T-helper 1 cell treated with Interleukin-12 subunit alpha and Interleukin-12 subunit beta and Interleukin-4 antibody, amounts not matched to agents 30 ng/mL and 1 ng/mL, for 36 hours (primary cell): ENCODE measurements at regions not wholly inside any gene's neighbourhood (a gene's known extent, or its start where the extent isn't known, plus 50 kb on each side); places are given as distances from the start of the nearest gene placed in this dataset.

ENCODE experiments used
- intact Hi-C: fragments of 100-400 bp; cut with micrococcal nuclease; formaldehyde crosslinking; loops from one replicate; pipeline ENCODE4 v1.15.1; 2024

DNA sequence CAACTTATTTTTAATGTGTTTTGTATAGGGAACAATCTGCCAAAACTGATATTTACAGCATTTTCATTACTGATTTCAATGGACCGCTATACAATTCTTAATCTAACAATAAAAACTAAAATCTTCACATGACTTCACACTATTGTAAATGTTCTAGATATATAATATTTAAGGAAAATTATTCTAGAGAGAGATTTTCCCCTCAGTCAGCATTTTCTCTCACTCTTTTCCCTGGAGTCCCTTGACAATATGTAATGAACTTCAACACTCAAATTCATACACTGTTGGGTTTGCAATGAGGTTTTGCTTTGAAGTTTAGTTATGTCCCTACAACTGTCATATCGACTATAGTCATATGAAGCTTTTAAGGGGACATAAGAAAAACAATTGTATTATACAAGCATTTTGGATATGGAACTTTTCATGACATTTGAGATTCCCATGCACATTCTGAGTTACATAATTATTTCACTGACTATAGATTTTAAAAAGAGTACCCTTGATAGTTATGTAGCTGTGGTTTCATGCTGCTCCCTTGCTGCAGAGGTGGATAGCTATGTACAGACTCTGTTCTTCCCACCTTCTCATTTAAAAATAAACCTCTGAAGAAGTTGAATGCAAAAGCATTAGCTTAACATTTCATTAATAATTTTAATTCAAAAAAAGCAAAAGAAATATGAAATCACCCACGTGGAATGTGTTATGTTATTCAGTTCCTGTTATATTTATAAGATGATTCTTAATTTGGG, 338.5 kb downstream of the AKAIN1 start:
- intact Hi-C loops = loop anchor here (10.0 kb wide), 1 partner anchor 64 kb away; no protein-coding TSS in a partner anchor

DNA sequence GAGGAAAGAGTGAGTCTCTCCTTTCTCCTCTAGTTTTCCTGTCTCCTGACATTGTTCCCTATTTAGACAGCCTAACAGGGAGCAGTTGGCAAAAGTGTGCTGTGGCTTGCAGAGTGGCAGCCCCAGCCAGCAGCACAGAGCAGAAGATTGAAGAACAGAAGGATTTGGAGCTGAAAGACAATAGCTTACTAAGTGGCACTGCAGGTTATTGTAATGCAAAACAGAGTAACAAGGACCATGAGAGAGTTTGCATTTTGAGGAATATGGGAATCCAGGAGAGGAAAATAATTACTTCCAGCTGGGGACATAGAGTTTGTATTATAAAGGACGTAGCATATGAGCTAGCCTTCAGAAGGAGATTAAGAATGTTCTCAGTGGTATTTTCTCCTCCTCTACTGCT, 342.4 kb downstream of the AKAIN1 start:
- intact Hi-C loops = loop anchor here (10.0 kb wide), 1 partner anchor 60 kb away; no protein-coding TSS in a partner anchor

DNA sequence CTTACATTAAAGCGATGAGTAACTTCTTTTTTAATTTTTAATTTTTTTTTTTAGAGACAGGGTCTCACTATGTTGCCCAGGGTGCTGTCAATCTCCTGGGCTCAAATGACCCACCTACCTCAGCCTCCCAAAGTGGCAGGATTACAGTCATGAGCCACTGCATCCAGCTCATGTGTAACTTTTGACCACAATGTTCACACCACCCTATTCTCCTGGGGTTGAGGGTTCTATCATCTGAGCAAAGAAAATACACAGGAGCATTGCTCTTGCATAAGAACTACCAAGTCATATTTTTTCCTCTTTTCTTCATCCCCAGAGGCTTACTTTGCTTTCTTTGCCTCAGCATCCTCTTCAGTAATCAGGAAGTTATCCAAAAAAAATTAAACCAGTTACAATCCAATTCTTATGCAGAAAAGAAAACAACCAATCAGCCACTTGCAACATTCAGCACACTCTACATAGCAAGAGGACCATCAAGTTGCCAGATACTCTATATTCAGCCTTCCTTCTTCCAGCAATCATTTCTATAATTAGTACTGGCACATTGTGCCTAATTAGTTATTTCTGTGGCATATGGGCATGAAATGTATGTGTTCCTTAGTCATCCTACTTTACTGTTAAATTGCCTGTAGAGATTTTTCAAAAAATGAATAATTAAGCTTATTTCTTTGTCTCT, 345.6 kb downstream of the AKAIN1 start:
- intact Hi-C loops = loop anchor here (10.0 kb wide), 1 partner anchor 57 kb away; no protein-coding TSS in a partner anchor

DNA sequence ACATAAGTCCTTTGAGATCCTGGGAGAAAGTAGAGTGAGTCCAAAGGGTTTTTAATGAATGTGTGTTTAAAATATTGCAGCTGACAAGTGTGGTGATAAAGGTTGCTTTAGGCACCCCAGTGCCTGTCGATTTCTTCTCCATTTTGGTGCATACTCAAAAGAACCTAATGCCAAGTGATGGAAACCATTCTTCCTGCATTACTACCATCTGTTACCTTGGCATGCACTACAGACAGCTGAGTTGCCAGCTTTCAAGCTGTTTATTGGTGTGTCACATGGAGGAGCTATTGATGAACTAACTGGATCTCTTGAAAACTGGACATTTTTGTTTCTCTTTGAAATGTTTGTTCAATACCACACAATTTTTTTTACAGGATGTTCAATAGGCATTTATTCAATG, 350.0 kb downstream of the AKAIN1 start:
- intact Hi-C loops = no loop called here

DNA sequence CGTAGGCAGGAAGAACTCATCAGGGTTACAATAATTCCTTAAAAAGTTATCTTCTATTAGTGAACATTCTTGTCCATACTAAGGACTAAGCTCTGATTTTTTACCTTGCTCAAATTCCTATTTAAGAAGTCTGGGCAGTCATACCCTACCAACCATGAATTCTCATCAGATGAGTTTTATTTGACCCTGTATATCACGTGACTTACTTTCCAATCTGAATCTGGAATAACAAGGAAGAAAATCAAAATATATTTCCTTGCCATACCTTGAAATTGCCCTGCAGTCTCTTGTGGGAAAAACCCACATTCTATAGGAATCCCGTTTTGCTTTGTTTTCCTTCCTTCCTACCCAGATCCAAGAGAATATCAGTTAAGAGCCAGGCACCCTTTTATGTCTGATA, 352.7 kb downstream of the AKAIN1 start:
- intact Hi-C loops = no loop called here

DNA sequence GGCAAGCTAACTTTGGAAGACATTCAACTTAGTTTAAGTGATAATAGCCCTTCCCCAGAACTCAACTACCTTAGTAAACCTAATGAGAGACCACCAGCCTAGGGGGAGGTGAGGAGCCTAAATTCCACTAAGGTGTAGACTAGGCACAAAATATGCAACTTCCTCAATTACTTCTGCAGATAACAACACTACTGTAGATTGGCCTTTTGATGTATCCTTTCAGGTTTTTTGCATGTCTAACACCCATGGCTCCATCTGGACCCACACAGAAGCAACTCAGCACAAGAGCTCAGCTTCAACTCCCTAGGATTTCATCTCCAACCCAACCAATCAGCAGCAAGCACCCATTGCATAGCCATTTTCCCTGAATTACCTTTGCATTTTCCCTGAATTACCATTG, 353.3 kb downstream of the AKAIN1 start:
- intact Hi-C loops = no loop called here

DNA sequence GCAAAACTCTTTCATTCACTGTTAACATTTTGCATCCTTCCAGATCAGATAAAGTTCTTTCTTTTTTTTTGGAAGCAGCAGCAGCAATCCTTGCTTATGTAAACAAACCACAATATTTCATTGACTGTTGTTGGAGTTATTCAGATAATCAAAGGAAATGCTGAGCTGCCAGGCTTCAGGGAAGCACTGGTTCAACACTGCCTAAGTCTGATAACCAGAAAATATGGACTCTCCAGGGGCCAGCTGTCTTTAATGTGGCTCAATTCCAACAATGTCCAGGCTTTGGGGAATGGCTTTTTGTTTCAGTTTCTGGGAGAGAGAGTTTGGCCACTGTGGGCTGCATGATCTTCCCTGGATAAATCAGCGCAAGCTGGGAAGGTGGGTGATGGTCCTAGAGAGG, 354.3 kb downstream of the AKAIN1 start:
- intact Hi-C loops = no loop called here

DNA sequence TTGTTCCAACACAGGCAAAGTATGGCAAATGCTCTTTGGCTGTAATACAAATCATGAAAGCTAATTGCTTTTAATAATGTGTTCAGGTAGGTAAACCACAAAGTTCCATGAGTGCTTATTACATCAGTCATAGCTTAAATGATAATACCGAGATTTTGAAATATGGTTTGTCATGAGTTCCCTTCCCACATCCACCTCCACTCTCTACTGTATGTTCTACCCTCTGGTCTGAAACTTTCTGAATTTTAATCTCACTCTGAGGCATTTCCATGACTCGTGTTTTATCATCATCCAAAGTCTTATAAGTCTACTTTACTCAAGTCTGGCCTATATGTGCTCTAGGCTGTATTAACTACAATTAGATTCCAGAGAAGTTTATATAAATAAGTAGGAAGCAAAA, 354.8 kb downstream of the AKAIN1 start:
- intact Hi-C loops = no loop called here

DNA sequence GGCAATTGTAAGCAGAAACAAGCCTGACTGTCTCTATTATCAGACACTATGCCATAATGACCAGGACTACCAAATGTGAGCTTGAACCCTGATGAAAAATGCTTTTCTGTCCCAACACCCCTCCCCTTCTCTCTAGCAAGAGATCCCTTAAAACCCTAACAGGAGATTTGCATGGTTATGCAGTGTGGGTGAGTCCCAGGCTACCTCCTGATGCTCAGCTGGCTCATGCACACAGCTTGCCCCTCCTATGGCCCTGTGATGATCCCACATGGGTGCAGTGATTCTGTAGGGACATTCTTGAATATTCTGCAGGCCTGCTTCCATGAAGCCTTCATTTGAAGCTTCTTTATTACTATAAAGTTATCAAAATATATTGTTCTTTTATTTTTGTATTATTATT, 357.4 kb downstream of the AKAIN1 start:
- intact Hi-C loops = no loop called here

DNA sequence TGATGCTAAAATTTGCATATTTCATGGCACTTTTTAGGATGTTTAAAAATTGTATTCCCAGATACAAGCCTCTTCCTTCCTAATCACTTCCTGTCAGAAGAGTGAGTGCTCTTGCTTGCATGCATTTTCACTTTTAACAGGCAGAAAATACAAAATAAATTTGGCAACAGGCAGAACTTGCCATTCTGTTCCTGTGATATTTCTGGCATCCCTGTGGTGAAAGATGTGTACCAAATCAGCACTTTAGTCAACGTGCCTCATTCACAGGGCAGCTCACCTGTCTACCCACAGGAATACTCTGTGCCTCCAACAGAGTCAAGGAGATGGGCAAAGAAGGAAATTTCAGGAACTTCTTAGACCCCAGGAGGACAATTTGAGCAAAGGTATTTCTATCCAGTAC, 360.9 kb downstream of the AKAIN1 start:
- intact Hi-C loops = no loop called here

DNA sequence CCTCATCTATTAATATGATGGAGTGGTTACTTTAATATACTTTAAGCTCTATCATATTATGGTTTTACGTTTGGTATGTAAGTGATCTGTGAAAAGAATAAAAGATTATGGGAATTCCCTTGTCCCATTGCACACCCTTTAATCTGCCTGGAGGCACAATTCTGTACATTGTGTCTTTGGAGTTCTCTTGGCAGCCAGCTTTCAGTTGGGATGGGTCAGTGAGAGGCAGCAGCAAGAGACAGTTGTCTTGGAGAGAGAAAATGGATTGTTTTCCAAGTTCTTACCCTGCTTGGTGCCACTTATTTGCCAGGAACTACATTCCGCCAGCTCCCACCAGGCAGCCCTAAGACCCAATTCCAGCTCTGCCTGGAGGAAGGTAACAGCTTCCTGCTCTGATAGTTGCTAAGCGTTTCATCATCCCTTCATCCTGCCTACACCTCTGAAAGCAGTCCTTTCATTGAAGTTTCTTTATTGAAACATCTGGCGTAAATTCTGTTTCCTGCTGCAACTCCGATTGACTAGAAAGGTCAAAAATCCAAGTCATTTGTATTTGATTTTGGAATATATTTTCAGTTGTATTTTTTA, 365.2 kb downstream of the AKAIN1 start:
- intact Hi-C loops = no loop called here

DNA sequence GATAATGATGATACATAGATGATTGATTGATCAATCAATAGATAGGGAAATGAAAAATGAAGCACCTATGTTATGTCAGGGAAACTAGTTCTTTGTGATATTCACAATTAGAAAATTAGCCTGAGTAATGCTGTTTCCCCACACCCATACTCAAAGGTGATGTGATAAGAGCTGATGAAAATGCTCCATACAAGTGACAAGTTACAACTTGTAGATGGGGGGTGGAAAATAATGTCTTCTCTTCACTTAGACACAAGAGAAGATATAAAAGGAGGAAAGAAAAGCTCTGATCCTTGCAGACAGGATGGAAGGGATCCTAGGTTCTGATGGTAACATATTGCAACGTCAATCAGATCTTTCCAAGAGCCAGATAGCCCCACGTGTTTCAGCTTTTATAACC, 365.9 kb downstream of the AKAIN1 start:
- intact Hi-C loops = no loop called here

DNA sequence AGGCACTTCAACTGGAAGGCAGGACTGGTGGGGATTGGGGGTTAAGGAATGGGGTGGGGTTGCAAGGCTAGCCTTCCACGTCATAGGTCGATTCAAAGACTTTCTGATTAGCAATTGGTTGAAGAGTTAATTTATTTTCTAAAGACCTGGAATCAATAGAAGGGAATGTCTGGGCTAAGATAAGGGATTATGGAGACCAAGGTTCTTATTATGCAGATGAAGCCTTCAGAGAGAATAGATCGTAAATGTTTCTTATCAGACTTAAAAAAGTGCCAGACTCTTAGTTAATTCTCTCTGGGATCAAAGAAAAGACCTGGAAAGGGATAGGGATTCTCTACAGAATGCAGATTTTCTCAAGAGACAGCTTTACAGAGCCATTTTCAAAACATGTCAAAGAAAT, 368.0 kb upstream of the DLGAP1 start:
- intact Hi-C loops = no loop called here

DNA sequence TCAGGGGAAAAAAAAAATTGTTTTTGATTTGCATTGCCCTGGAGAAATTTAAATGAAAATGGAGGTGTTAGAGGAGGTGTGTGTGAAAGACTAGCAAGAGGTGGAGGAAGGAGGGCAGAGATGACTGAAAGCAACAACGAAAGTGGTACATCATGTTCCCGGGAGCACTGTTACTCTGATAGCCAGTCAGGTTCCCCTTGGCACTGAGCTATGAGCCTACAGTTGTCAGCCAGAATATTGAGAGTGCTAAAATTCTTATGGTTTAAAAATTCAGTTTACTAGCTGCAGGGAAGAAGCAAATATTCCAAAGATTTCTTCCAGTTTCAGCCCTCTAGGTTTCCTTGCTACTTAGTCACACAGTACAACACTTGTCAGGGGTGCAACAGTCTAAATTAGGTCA, 366.7 kb upstream of the DLGAP1 start:
- intact Hi-C loops = no loop called here

DNA sequence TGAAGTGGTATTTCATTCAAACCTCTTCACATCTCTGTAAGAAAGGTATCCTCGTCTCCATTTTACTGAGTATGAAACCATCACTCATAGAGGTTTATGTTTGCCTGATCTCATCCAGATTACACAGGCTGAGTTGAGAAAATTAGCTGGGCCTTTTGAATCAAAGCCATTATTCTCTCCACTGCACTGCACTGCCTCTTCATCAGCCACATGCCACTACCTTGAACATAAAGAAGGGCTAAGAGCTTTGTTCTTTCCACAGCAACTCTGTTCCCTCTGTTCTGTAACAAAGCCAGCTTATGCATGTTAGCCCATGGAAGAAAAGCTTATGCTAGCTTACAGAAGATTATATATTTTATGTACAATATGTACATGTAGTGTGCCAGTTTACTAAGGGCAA, 362.6 kb upstream of the DLGAP1 start:
- intact Hi-C loops = no loop called here

DNA sequence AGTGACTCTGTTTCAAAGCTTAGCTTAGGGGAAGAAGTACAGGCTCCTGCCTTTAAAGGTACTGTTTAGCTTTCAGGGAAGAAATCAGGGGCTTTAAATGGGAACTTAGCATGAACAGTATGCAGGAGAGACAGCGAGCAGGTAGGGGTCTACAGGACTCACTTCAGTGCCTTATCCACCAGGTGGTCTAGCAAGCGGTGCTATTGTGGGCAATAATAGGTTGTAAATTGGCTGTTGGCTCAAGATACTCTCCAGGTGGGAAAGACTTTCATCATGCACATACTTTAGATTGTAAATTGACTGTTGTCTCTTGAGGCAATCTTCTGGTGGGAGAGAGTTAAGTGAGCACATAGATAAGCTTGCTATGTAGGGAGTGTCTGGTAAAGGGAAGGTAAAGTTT, 358.6 kb upstream of the DLGAP1 start:
- intact Hi-C loops = no loop called here

DNA sequence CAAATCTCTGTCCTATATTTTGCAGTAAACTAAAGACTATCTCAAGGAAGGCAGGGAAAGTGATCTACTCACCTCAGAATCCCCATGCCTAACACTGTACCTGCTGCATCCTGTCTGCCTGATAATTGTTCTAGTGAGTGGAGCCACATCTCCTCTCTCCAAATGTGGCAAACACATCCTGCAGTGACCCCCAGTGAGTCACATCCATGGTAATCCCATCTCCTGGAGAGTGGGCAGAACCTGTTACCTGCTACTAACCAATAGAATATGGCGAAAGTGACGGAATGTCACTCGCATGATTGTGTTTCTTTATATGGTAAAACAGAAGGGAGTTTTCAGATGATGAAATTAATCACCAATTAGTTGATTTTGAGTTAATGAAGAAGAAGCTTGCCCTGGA, 353.8 kb upstream of the DLGAP1 start:
- intact Hi-C loops = no loop called here

DNA sequence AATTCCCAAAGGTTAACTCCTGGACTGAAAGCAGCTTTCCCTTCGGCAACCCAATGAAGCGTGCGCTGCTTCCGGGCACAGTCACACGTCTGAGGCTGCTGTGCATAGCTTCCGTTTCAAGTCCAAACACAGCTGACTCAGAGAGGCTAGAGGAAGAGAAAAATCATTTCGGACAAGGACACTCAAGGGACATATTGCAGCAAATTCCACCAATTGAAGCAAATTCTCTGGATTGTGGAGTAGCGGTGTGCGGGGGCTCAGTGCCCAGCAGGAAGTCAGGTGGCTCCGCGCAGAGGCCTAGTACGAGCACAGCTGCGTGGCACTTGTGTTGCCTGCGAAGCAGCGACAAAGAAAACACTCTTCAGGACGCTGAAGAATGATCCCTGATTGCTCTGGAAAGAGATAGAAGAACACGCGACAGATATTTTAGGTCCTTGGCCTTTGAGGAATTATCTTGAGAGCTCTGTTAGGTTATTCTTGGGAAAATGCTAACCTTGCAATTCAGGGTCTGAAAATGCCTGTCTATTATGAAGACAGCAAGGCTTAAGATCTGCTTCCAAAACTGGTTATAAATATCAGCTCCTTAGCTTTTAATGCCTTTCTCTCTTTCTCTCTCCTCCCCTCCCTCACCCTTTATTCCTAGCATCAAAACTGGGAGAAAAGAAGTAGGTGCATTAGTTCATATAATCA, 352.6 kb upstream of the DLGAP1 start:
- intact Hi-C loops = no loop called here

DNA sequence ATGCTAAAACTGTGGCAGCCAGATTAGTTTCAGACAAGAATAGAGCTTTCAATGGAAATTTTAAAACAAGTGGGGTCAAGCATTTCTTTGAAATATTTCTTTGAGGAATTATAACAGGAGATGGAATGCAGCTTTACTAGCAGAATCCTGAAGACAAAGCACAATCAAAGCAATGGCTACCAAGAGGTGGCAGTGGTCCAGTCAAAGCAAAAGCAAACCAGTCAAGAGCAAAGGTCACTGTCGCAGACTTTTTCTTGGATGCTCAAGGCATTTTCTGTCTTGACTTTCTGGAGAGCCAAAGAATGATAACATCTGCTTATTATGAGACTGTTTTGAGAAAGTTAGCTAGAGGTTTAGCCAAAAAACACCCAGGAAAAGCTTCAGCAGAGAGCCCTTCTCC, 351.2 kb upstream of the DLGAP1 start:
- intact Hi-C loops = no loop called here

DNA sequence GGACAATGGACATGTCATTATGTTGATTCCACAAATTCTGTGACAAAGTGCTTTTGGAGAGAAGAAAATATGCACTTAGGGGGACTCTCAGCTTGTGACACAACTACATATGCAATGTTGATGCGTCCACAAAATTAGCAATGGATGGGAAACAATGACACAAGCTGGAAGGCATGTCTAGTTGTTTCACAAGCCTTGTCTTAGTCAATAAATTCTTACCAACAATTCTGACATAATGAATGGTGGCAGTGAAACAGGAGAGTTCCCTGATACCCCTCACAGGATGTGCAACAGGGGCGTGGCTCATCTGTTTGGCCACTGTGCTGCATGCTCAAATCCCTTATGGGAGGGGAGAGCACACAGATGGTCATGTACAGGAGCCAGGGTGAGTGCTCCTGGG, 347.2 kb upstream of the DLGAP1 start:
- intact Hi-C loops = no loop called here

DNA sequence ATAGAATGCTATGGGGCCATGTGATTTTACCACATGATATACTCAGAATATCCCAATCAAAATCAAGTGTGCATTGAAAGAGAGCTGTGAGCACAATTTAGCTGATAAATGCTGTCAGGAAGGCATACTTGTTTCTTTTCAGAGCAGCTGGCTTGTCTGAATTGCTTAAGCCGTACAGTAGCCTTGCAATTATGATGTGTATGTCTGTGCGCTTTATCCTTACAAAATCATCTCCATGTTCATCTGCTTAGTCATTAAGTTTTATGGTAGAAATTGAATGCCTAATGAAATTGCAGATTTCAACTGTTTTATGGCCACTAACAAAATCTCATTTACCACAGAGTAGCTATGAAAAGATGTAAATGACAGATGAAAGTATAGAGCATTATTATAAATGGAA, 346.0 kb upstream of the DLGAP1 start:
- intact Hi-C loops = no loop called here
